HG03469 (cell line): ENCODE measurements at regions not wholly inside any gene's neighbourhood (a gene's known extent, or its start where the extent isn't known, plus 50 kb on each side); places are given as distances from the start of the nearest gene placed in this dataset.

ENCODE experiments used
- ATAC-seq: cut with Tn5 transposase; IDR thresholded peaks from one replicate; pipeline ENCODE4 v1.9.1; 2021; ENCODE audit warnings: mild to moderate bottlenecking, moderate library complexity, moderate number of reproducible peaks; ENCODE audit not compliant: unreplicated experiment

- no peak for ATAC-seq
These were observed 179.3 kb downstream of the SEC14L1 start for GRCh38 chr17:77320044-77320440.

- no peak for ATAC-seq
These were observed 179.9 kb downstream of the SEC14L1 start for GRCh38 chr17:77320485-77321256.

GRCh38 chr17:77321649-77322513, 181.1 kb downstream of the SEC14L1 start:
- no peak for ATAC-seq

- no peak for ATAC-seq
These were observed 182.0 kb downstream of the SEC14L1 start for GRCh38 chr17:77322514-77323412.

GRCh38 chr17:77323413-77324171, 182.8 kb downstream of the SEC14L1 start:
- ATAC-seq: no peak

GRCh38 chr17:77324227-77324626, 183.5 kb downstream of the SEC14L1 start:
- no peak for ATAC-seq

- peak; percentile 8 for ATAC-seq
These were observed 184.9 kb downstream of the SEC14L1 start for GRCh38 chr17:77325577-77326075.

- ATAC-seq: no peak
These were observed 185.4 kb downstream of the SEC14L1 start for GRCh38 chr17:77326076-77326591.

GRCh38 chr17:77326636-77327035, 185.9 kb downstream of the SEC14L1 start:
- ATAC-seq: no peak

GRCh38 chr17:77327181-77327565, 186.4 kb downstream of the SEC14L1 start:
- no peak for ATAC-seq

- no peak for ATAC-seq
These were observed 187.0 kb downstream of the SEC14L1 start for GRCh38 chr17:77327566-77328464.

GRCh38 chr17:77328823-77329740, 188.3 kb downstream of the SEC14L1 start:
- no peak for ATAC-seq

- ATAC-seq: no peak
These were observed 189.2 kb downstream of the SEC14L1 start for GRCh38 chr17:77329741-77330531.

GRCh38 chr17:77330602-77331081, 189.9 kb downstream of the SEC14L1 start:
- ATAC-seq: no peak

GRCh38 chr17:77331301-77331864, 190.6 kb downstream of the SEC14L1 start:
- ATAC-seq: peak; percentile 51
